ENCODE measurements at regions not wholly inside any gene's neighbourhood (a gene's known extent, or its start where the extent isn't known, plus 50 kb on each side); places are given as distances from the start of the nearest gene placed in this dataset.
A peak's percentile ranks its signal among the peaks of the same experiment; 100 is the strongest.

- H3K4me1 ChIP-seq (ENCODE audit: control insufficient read depth in 1 of 2, low read depth in 2 of 2) = peaks cover 3 to 19% of the 10 kb centered on the region in 2 donors
- ATAC-seq (ENCODE audit: insufficient number of reproducible peaks, low FRiP score, low read depth) = no peak
- no peak overlapping the region for H3K27ac ChIP-seq
- H3K4me3 ChIP-seq = no peak overlapping the region
- H3K36me3 ChIP-seq = no peaks in the 10 kb centered on the region
- no peak for DNase-seq (ENCODE audit: low spot score)
- H3K9me3 ChIP-seq = no peaks in the 10 kb centered on the region
- TF ChIP-seq CTCF (IDR thresholded peaks at IDR 0.05) = no peak
- H3K27me3 ChIP-seq (replicated peaks; ENCODE audit: insufficient read depth) = no peaks in the 10 kb centered on the region
Measured at GRCh38 chr13:44171156-44171555, 202.5 kb upstream of the SERP2 start.

GRCh38 chr13:44171861-44172260 lies 201.8 kb upstream of the SERP2 start:
- no peaks in the 10 kb centered on the region for H3K27me3 ChIP-seq (replicated peaks; ENCODE audit: insufficient read depth)
- no peak for TF ChIP-seq CTCF (IDR thresholded peaks at IDR 0.05)
- peaks cover 3 to 19% of the 10 kb centered on the region in 2 donors for H3K4me1 ChIP-seq (ENCODE audit: control insufficient read depth in 1 of 2, low read depth in 2 of 2)
- H3K9me3 ChIP-seq = no peaks in the 10 kb centered on the region
- no peak overlapping the region for H3K4me3 ChIP-seq
- no peak for DNase-seq (ENCODE audit: low spot score)
- H3K36me3 ChIP-seq = no peaks in the 10 kb centered on the region
- no peak for ATAC-seq (ENCODE audit: insufficient number of reproducible peaks, low FRiP score, low read depth)
- no peak overlapping the region for H3K27ac ChIP-seq

- Histone ChIP-seq H3K4me3 (no peak overlapping the region), H3K36me3 (no peaks in the 10 kb centered on the region), H3K9me3 (no peaks in the 10 kb centered on the region), H3K4me1 (ENCODE audit: control insufficient read depth in 1 of 2, low read depth in 2 of 2) (peaks cover 3 to 19% of the 10 kb centered on the region in 2 donors), H3K27me3 (replicated peaks; ENCODE audit: insufficient read depth) (no peaks in the 10 kb centered on the region), H3K27ac (no peak overlapping the region)
- no peak for DNase-seq (ENCODE audit: low spot score)
- no peak for TF ChIP-seq CTCF (IDR thresholded peaks at IDR 0.05)
- ATAC-seq (ENCODE audit: insufficient number of reproducible peaks, low FRiP score, low read depth) = no peak
Measured at GRCh38 chr13:44172281-44172810, 201.3 kb upstream of the SERP2 start.

GRCh38 chr13:44174769-44175425 lies 198.7 kb upstream of the SERP2 start:
- Histone ChIP-seq H3K27me3 (replicated peaks; ENCODE audit: insufficient read depth) (no peaks in the 10 kb centered on the region), H3K4me3 (no peak overlapping the region), H3K27ac (peak overlapping the region; percentile 9 to 54), H3K4me1 (ENCODE audit: control insufficient read depth in 1 of 2, low read depth in 2 of 2) (peaks cover 3 to 19% of the 10 kb centered on the region in 2 donors), H3K9me3 (no peaks in the 10 kb centered on the region), H3K36me3 (no peaks in the 10 kb centered on the region)
- ATAC-seq (ENCODE audit: insufficient number of reproducible peaks, low FRiP score, low read depth) (no peak), DNase-seq (ENCODE audit: low spot score) (no peak)
- no peak for TF ChIP-seq CTCF (IDR thresholded peaks at IDR 0.05)

GRCh38 chr13:44176173-44176572 lies 197.5 kb upstream of the SERP2 start:
- TF ChIP-seq CTCF (IDR thresholded peaks at IDR 0.05) = no peak
- Histone ChIP-seq H3K4me1 (ENCODE audit: control insufficient read depth in 1 of 2, low read depth in 2 of 2) (peaks cover 3 to 19% of the 10 kb centered on the region in 2 donors), H3K27me3 (replicated peaks; ENCODE audit: insufficient read depth) (no peaks in the 10 kb centered on the region), H3K9me3 (no peaks in the 10 kb centered on the region), H3K4me3 (no peak overlapping the region), H3K36me3 (no peaks in the 10 kb centered on the region), H3K27ac (no peak overlapping the region)
- no peak for ATAC-seq (ENCODE audit: insufficient number of reproducible peaks, low FRiP score, low read depth)
- no peak for DNase-seq (ENCODE audit: low spot score)
